ENCODE measurements at regions not wholly inside any gene's neighbourhood (a gene's known extent, or its start where the extent isn't known, plus 50 kb on each side); places are given as distances from the start of the nearest gene placed in this dataset.
"Not testable (repeated sequence)": the region's sequence is repeated elsewhere in the genome, so short reads cannot be mapped to it uniquely, and the experiment has no call there.

DNA sequence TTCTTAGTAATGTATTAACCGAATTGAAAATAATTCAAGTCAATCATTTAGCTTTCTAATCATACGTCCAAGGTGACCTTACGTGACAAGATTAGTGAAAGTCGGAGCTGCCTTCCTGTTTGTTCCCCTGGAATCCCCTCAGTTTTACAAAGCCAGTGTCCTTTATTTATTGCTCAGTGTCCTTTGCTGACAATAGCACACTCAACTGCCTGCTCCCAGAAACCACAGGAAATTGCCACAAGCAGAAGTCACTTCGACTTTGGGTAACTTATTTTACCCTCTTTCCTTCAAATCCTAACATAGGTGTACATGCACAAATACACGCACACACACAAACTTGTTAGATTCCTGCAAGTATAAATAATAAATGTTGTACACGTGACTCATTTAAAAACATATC, 1167.7 kb upstream of the ADGRB3 start:
- DNase-seq = no peak

GRCh38 chr6:67462725-67463124, 1172.4 kb upstream of the ADGRB3 start:
- DNase-seq = not testable (repeated sequence)

DNA sequence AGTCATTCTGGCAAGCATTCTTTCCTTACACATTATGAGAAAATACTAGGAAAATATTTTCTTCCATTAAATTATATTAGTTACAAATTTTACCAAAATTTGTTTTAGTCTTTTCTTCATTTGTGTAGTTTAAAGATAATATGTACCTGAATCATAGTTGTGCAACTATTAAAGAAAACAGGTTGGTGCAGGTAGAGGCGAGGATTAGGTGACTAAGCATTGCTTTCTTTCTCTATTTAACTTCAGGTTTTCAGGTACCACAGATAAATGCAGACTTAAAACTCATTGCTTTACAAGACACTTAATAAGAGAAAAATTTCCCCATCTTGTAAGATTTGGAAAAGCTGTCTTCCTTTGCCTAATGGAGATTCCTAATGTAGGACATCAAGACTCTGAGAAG, 1175.5 kb upstream of the ADGRB3 start:
- no peak for DNase-seq

GRCh38 chr6:67458265-67458664, 1176.8 kb upstream of the ADGRB3 start:
- DNase-seq = no peak

GRCh38 chr6:67451874-67452273, 1183.2 kb upstream of the ADGRB3 start:
- DNase-seq = no peak

DNA sequence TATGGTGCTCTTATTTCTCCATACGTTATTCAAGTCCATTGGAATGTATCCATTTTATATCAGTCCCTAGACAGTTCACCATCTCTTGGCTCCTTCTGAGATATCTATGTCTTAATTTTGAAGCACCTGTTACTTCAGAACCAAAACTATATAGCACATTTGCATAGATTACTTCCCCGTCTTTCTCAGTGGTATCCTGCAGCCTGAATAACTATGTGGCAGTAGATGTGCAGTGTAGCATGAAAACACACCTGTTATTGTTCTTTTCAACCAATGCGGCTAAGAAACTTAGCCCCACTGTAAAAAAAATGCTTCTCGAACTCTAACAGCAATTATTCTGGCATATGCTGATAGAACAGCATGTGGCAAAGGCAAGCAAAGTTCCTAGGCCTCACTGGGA, 1184.4 kb upstream of the ADGRB3 start:
- no peak for DNase-seq

DNA sequence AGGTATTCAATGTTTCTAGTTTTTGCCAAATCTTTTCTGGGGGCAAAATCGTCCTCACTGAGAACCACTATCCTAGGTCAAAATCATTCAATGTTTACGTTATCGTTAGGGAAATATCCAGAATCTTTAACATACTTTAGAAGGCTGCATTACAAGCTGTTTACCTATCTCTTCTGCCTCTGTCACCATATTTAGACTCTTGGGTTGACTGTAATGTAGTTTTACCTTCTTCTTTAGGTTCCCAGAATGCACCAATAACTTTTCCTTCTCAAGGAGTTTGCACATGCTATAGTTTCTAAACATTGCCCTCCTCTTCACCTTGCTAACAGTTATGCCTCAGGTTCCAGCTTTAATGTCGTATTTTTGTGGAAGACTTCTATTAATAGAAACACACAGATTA, 1185.5 kb upstream of the ADGRB3 start:
- no peak for DNase-seq

DNA sequence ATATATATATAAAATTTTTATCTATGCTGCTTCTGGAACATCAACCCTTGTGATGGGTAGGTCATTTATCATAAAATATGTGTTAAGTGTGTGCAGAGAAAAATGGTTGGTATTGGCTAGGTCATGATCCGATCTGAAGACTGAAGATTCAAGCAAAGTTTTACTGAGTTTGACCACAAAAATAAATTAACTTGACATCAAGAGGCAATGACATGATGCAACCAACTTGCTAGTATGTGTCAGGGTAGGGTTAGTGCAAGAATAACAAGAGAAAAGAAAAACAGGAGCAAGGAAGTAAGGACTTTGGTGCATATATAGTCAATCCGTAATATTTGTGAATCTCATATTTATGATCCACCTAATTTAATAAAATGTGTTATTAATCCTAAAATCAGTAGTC, 1202.0 kb upstream of the ADGRB3 start:
- no peak for DNase-seq

DNA sequence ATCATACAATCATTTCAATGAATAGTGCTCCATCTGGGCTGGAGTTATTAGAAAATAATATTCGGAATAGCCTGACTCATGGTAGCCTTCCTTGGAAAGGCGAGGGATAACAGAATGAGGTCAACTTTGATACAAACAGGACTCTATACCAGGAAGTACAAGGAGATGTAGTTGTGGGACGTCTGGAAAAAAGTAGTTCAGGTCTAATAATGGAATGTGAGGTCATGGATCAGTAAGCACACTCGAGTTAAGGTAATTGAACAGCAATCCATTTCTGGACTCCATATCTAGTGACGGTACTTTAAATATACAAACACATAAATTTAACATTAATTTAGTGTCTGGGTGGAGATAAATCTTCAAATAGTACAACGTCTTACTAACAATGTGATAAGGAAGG, 1204.0 kb upstream of the ADGRB3 start:
- DNase-seq = no peak

DNA sequence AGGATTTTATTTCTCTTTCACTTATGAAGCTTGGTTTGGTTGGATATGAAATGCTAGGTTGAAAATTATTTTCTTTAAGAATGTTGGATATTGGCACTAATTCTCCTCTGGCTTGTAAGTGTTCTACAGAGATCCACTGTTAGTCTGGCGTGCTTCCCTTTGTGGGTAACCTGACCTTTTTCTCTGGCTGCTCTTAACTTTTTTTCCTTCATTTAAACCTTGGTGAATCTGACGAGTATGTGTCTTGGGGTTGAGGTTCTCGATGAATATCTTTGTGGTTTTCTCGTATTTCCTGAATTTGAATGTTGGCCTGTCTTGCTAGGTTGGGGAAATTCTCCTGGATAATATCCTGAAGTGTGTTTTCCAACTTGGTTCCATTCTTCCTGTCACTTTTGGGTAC, 1208.4 kb upstream of the ADGRB3 start:
- not testable (repeated sequence) for DNase-seq

DNA sequence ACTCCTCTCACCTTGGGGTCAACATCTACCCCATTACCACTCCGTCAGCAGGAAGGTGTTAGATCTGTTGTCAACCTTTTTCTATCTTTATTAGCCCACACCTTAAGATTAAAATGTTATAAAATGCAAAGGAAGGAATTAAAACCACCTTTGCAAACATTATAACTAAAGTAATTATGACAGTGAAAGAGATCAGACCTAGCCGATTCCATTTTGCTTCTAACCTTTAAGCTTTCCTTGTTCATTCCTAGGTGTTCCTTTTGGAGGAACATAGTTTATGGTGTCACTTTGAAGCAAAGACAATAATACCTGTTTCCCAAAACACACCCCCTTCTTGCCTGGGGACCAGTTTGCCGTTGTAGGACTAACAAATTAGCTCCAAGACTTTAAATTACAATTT, 1223.0 kb upstream of the ADGRB3 start:
- DNase-seq = no peak

DNA sequence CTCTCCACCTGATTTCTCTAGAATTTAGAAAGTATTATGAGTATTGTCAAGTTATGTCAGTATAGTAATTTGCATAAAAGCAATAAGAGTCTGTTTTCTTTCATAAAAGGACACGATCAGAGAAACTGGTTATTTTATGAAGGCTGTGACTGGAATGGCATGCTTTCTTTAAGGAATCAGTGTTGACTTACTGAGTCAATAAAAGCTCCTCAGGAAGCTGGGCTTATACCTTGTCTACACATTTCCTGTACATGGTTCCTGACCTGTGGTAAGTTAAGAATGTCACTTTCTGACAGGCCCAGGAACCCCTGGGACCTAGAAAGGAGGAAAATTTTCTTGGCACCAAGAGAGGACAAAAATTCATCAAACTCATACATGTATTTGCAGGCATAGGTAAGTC, 1224.0 kb upstream of the ADGRB3 start:
- no peak for DNase-seq

DNA sequence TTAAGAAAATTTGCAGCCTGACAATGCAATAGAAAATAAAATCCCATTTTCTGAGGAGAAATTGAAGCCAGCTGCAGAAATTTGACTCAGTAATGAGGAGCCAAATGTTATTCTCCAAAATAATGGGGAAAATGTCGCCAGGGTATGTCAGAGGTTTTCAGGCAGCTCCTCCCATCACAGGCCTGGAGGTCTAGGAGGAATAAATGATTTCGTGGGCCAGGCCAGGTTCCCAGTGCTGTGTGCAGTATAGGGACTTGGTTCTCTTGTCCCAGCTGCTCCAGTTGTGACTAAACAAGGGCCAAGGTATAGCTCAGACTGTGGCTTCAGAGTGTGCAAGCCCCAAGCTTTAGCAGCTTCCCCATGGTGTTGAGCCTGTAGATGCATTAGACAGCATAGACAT, 1240.8 kb upstream of the ADGRB3 start:
- no peak for DNase-seq

DNA sequence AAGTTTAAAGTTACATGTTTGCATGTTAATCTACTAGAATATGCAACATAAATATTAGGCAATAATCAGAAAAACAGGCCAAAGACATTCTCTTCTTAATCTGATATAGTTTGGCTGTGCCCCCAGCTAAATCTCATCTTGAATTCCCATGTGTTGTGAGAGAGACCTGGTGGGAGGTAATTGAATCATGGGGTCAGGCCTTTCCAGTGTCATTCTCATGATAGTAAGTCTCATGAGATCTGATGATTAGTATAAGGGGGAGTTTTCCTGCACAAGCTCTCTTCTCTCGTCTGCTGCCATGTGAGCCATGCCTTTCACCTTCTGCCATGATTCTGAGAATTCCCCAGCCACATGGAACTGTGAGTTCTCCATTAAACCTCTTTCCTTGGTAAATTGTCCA, 1241.7 kb upstream of the ADGRB3 start:
- no peak for DNase-seq

DNA sequence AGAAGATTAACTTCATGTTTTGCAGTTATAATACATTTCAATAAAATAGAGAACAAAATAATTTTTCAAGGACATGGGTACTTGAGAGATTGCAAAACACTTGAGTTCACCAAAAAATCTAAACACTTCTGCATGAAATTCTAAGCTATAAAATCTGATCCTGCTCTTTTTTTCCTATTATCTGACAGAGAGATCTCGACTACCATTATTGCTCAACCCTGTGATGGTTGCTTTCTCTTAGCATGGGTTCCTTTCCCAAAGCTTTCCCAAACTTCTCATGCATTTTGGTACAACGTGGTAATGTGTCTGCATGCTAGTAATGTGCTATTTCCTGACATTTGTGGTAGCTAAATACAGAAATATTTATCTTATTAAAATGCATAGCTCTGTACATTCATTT, 1243.1 kb upstream of the ADGRB3 start:
- DNase-seq = no peak

DNA sequence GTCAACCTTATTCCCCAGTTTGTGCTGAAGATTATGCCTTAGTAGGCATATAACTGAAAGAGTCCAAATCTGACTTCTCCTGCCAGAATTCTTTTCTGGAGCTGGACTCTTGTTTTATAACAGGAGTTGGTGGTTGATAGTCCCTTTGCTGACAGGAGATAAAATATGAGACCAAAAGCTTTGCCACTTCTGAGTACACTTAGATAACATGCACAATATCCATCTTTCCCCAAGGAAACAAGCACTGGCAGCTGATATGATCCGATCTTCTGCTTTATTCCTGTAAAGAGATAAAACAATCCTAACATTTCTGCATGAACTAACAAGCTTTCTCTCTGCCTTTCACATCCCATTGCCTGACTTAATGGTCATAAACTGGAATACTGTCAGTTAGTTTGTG, 1265.4 kb upstream of the ADGRB3 start:
- no peak for DNase-seq

DNA sequence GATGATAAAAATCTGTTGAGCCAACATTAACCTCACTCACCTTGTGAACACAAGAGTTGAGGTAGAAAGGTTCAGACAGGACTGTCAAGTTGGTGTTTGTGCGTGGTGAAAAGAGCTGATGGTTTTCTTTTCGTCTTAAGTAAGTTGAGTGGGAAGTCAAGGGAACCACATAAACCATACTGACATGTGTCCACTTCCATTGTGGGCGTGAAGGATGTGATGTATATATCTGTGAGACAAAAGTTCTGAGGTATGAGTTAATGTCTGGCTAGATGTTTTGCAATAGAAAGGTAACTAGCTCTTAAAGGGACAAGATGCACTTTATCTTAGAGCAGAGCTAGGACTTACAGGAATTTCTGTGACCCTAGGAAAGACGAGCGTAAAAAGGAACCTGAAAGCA, 1272.1 kb upstream of the ADGRB3 start:
- DNase-seq = no peak

DNA sequence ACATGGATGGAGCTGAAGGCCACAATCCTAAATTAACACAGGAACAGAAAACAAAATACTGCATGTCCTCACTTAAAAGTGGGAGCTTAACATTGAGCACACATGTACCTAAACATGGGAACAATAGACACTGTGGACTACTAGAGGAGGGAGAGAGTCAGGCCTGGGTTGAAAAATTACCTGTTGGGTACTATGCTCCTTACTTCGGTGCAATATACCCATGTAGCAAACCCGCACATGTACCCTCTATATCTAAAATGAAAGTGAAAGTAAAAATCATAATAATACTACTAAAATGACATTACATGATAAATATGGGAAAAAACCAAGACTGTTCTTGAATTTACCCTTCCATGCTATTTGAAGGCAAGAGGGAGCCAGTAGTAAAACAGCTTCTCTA, 1273.8 kb upstream of the ADGRB3 start:
- DNase-seq = peak in 1 of 2 experiments; percentile 6

- DNase-seq = no peak
Observed at GRCh38 chr6:67358241-67358640, 1276.8 kb upstream of the ADGRB3 start.

DNA sequence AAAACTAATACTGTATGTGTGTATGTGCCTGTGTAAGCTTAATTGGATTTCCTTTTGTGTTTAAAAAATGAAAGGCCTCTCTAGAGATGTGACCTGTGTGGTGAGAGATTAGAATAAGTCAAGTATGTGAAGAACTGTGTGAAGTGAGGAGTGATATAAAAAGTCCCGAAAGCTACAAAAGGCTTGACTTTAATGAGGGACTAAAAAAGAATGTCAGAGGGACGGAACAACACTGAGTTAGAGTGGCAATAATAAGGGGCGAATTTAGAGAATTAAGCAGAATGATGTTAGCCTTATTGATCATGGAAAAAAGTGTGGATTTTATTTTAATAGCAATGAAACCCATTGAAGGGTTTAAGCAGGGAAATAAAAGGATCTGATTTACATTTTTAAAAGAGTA, 1281.2 kb upstream of the ADGRB3 start:
- DNase-seq = no peak

DNA sequence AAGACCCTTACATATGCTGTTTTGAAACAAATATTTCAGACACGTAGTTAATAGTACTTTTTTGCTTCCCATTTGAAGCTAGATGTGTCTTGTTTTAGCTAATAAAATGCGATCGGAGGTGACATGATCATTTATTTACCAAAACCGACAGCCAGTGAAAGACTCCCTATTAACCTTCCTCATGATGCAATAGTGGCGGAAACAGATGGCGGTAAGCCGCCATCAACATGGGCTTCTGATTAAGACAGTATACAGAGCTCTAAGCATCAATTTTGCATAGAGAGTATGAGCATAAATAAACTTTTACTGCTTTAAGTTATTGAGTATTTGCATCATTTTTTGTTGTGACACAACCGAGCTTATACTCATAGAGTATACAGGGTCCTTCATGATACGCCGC, 1282.4 kb upstream of the ADGRB3 start:
- no peak for DNase-seq

DNA sequence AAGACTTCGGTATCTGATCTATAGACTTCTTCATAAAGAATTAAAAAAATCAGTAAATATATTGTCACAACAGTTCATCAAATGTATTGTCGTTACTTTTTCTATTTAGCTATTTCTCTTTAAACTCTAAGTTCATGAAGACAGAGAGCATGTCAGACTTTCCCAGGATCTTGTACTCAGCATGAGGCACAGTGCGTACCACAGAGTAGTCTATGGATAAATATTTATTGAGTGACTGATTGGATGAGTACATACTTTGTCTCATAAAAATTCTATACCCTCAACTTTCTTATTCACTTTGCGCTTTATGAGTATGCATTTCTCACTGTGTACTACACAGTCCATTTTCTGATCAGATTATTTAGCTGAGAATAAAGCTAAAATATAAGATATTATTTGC, 1284.4 kb upstream of the ADGRB3 start:
- no peak for DNase-seq

- DNase-seq = no peak
Observed at GRCh38 chr6:67345946-67346345, 1289.1 kb upstream of the ADGRB3 start.

DNA sequence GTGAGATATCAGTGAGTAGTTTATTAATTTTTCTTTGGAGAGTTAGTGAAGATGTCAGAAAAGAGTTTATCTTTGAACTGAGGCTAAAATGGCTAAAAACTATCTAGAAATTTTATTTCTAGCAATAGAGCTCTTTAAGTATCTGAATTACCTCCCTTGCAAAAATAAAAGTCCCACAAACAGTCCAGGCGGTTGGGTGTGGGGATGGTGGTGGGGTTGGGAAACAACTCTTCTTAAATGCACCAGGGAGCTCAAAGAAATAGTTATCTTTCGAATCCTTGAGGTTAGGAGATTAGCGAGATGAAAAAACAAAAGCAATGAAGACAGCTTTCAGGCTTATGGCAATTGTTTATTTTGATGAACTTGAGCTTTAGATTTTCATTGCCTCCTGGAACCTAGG, 1299.1 kb upstream of the ADGRB3 start:
- no peak for DNase-seq

GRCh38 chr6:67331304-67331703, 1303.8 kb upstream of the ADGRB3 start:
- no peak for DNase-seq

DNA sequence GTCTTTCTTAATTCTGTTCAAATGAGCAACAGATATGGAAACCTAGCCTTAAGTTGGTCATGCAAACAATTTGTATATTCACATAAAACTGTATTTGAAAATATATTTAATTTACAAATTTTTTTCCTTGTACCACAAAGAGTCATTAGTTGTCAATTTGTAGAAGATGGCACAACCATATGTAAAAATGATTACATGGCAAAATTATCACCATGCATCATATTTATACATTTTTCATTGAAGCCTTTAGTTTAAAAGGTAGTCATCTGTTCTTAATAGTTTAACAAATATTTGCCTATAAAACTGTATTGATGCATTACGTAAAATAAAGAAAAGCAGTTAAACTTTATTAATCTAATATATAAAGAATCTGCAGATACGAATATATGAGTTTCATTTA, 1306.8 kb upstream of the ADGRB3 start:
- no peak for DNase-seq

All from SW 1271 (cell line).